OCI-LY1 (cell line): ENCODE measurements at regions not wholly inside any gene's neighbourhood (a gene's known extent, or its start where the extent isn't known, plus 50 kb on each side); places are given as distances from the start of the nearest gene placed in this dataset.

ENCODE experiments used
- H2AFZ ChIP-seq: fragments of 200-600 bp; sonication (generic), shearing (Covaris generic); 2 replicates; pipeline ENCODE4 v1.6.0; 2014; ENCODE audit warnings: antibody characterized with exemption, mild to moderate bottlenecking, low read length
- H3F3A ChIP-seq: fragments of 200-600 bp; sonication (generic), shearing (Covaris generic); 2 replicates; pipeline ENCODE4 v1.6.0; 2014; ENCODE audit warnings: mild to moderate bottlenecking, antibody characterized with exemption, low read length, moderate library complexity; ENCODE audit not compliant: insufficient read depth
- H3K27ac ChIP-seq: fragments of 200-600 bp; sonication (generic); 2 replicates; pipeline ENCODE4 v1.5.1; 2014; ENCODE audit warnings: low read length, mixed run types, mild to moderate bottlenecking, low read depth; ENCODE audit not compliant: poor library complexity, severe bottlenecking
- H3K27me3 ChIP-seq: fragments of 200-600 bp; sonication (generic); 2 replicates; pipeline ENCODE4 v1.6.0; 2014; ENCODE audit warnings: antibody characterized with exemption, mild to moderate bottlenecking, low read length, moderate library complexity; ENCODE audit not compliant: insufficient read depth
- H3K36me3 ChIP-seq: fragments of 200-600 bp; sonication (generic); 2 replicates; pipeline ENCODE4 v1.6.1; 2014; ENCODE audit warnings: mild to moderate bottlenecking, antibody characterized with exemption, low read length, moderate library complexity, mixed read lengths; ENCODE audit not compliant: insufficient read depth
- H3K4me1 ChIP-seq: fragments of 200-600 bp; sonication (generic); 2 replicates; pipeline ENCODE4 v1.5.1; 2014; ENCODE audit warnings: mild to moderate bottlenecking, low read length, moderate library complexity; ENCODE audit not compliant: insufficient read depth, severe bottlenecking
- H3K4me2 ChIP-seq: fragments of 200-600 bp; sonication (generic), shearing (Covaris generic); 2 replicates; pipeline ENCODE4 v1.6.1; 2014; ENCODE audit warnings: low read length
- H3K4me3 ChIP-seq: fragments of 200-600 bp; sonication (generic); 2 replicates; pipeline ENCODE4 v1.5.1; 2014; ENCODE audit warnings: low read length, low read depth, mild to moderate bottlenecking, mixed read lengths; ENCODE audit not compliant: poor library complexity, severe bottlenecking
- H3K79me2 ChIP-seq: fragments of 200-600 bp; shearing (Covaris generic); 2 replicates; pipeline ENCODE4 v1.6.1; 2016; ENCODE audit warnings: mixed run types, low read length, mixed read lengths; ENCODE audit not compliant: insufficient read depth
- H3K9ac ChIP-seq: fragments of 200-600 bp; sonication (generic), shearing (Covaris generic); 2 replicates; pipeline ENCODE4 v1.6.1; 2014; ENCODE audit warnings: mild to moderate bottlenecking, low read length, mixed read lengths
- H3K9me2 ChIP-seq: fragments of 200-600 bp; sonication (generic), shearing (Covaris generic); 2 replicates; pipeline ENCODE4 v1.6.1; 2014; ENCODE audit warnings: low read depth, mild to moderate bottlenecking, low read length, mixed read lengths
- H3K9me3 ChIP-seq: fragments of 200-600 bp; shearing (Covaris generic); 2 replicates; pipeline ENCODE4 v1.6.1; 2014; ENCODE audit warnings: low read length, mixed read lengths
- H4K20me1 ChIP-seq: fragments of 200-600 bp; sonication (generic), shearing (Covaris generic); 2 replicates; pipeline ENCODE4 v1.6.0; 2016; ENCODE audit warnings: mild to moderate bottlenecking, low read length; ENCODE audit not compliant: insufficient read depth
- CTCF ChIP-seq: fragments of 200-600 bp; sonication (generic), shearing (Covaris generic); IDR thresholded peaks from 2 replicates; pipeline ENCODE4 v1.5.1; 2017; ENCODE audit warnings: mild to moderate bottlenecking, antibody characterized with exemption, low read length, moderate library complexity, mixed read lengths
- EZH2 ChIP-seq: fragments of 200-600 bp; sonication (generic), shearing (Covaris generic); IDR thresholded peaks from 2 replicates; pipeline ENCODE4 v1.8.0; 2017; ENCODE audit warnings: borderline replicate concordance, mixed run types, mild to moderate bottlenecking, antibody characterized with exemption, low read length, moderate library complexity, mixed read lengths

- Histone ChIP-seq H3K9ac (no peak overlapping the region), H2AFZ (no peak overlapping the region), H3F3A (no peaks in the 10 kb centered on the region), H4K20me1 (no peaks in the 10 kb centered on the region), H3K36me3 (no peaks in the 10 kb centered on the region), H3K79me2 (no peaks in the 10 kb centered on the region), H3K9me2 (no peaks in the 10 kb centered on the region), H3K27me3 (peaks cover 6% of the 10 kb centered on the region; the same call in 1 of the 2 replicates), H3K27ac (no peak overlapping the region), H3K9me3 (no peaks in the 10 kb centered on the region), H3K4me2 (no peak overlapping the region), H3K4me3 (no peak overlapping the region), H3K4me1 (peaks cover 5% of the 10 kb centered on the region)
- TF ChIP-seq EZH2 (no peak), CTCF (no peak)
These were observed 88.0 kb upstream of the RASGRF1 start for GRCh38 chr15:79178594-79178993.

DNA sequence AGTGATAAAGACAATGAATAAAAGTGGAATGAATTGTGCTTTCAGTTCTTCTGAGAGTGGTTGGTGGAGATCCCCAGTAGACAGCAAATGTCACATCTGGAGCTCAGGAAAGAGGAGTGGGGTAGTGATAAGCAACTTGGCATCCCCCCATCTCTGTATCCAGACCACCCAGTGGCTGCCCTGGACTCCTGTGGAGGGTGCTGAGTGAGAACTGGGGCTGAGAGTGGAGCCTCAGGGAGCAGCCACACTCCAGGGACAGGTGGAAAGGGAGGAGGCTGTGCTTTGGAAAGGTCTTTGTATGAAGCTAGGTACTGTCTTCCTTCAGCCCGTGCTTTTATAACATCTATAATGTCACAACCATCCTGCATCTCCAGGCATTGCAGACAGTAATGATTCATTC, 85.6 kb upstream of the RASGRF1 start:
- H4K20me1 ChIP-seq, result no peaks in the 10 kb centered on the region
- no peak overlapping the region for H3K4me2 ChIP-seq
- no peaks in the 10 kb centered on the region for H3F3A ChIP-seq
- H3K4me3 ChIP-seq, result no peak overlapping the region
- no peaks in the 10 kb centered on the region for H3K79me2 ChIP-seq
- H3K4me1 ChIP-seq, result peaks cover 10% of the 10 kb centered on the region
- H3K27ac ChIP-seq, result no peak overlapping the region
- no peaks in the 10 kb centered on the region for H3K9me2 ChIP-seq
- no peaks in the 10 kb centered on the region for H3K36me3 ChIP-seq
- TF ChIP-seq EZH2 (no peak), CTCF (no peak)
- peaks cover 6% of the 10 kb centered on the region; the same call in 1 of the 2 replicates for H3K27me3 ChIP-seq
- no peaks in the 10 kb centered on the region for H3K9me3 ChIP-seq
- no peak overlapping the region for H2AFZ ChIP-seq
- no peak overlapping the region for H3K9ac ChIP-seq

- Histone ChIP-seq H2AFZ (no peak overlapping the region), H3F3A (no peaks in the 10 kb centered on the region), H3K9ac (no peak overlapping the region), H3K36me3 (no peaks in the 10 kb centered on the region), H3K4me2 (no peak overlapping the region), H3K27me3 (peaks cover 16% of the 10 kb centered on the region), H3K9me3 (no peaks in the 10 kb centered on the region), H3K79me2 (no peaks in the 10 kb centered on the region), H3K9me2 (no peaks in the 10 kb centered on the region), H3K4me3 (no peak overlapping the region), H3K4me1 (peaks cover 10% of the 10 kb centered on the region), H4K20me1 (no peaks in the 10 kb centered on the region), H3K27ac (no peak overlapping the region)
- no peak for TF ChIP-seq EZH2
- TF ChIP-seq CTCF, result no peak
These were observed 82.4 kb upstream of the RASGRF1 start for GRCh38 chr15:79172801-79173460.
